ENCODE measurements at regions not wholly inside any gene's neighbourhood (a gene's known extent, or its start where the extent isn't known, plus 50 kb on each side); places are given as distances from the start of the nearest gene placed in this dataset.

- TF ChIP-seq CTCF (IDR thresholded peaks at IDR 0.05 in 4 of 5, conservative IDR thresholded peaks at IDR 0.05 in 1 of 5) (no peak), POLR2A (IDR thresholded peaks at IDR 0.05) (no peak)
Measured at GRCh38 chr2:14239605-14240004, 392.9 kb upstream of the LRATD1 start.

Measured in gastrocnemius medialis (tissue), 4 donors.